ENCODE measurements at regions not wholly inside any gene's neighbourhood (a gene's known extent, or its start where the extent isn't known, plus 50 kb on each side); places are given as distances from the start of the nearest gene placed in this dataset.

DNA sequence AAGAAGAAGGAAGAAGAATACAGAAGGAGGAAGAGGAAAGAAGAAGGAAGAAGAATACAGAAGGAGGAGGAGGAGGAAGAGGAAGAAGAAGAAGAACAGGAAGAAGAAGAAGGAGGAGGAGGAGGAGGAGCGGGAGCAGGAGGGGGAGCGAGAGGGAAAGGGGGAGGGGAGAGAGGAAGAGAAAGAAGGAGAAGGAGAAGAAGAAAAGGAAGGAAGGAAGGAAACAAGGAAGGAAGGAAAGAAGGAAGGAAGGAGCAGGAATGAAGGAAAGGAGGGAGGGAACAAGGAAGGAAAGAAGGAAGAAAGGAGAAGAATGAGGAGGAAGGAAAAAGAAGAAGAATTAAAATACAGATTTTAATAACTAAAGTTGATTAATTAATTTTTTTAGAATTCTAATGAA is 82.5 kb upstream of the PTPN13 start:
- Histone ChIP-seq H3K9me3 (replicated peaks; ENCODE audit: control insufficient read depth, insufficient read depth, low read length) (no peaks in the 10 kb centered on the region), H3K4me1 (ENCODE audit: control insufficient read depth, extremely low read depth, insufficient read depth, low read length) (no peaks in the 10 kb centered on the region), H3K79me2 (ENCODE audit: control insufficient read depth, insufficient read depth, low read length) (no peaks in the 10 kb centered on the region), H3K4me3 (replicated peaks in 1 of 3; ENCODE audit: insufficient read depth in 1 of 3, low read depth in 1 of 3, low read length in 3 of 3) (no peak overlapping the region), H2AFZ (ENCODE audit: low read depth, low read length) (no peak overlapping the region), H3K27ac (ENCODE audit: insufficient read depth, low read depth, low read length) (no peak overlapping the region), H3K27me3 (ENCODE audit: control insufficient read depth in 2 of 2, insufficient read depth in 2 of 2, low read length in 2 of 2) (peaks cover 0 to 2% of the 10 kb centered on the region in 2 experiments), H3K4me2 (ENCODE audit: insufficient read depth, low read length) (no peak overlapping the region), H3K9me1 (replicated peaks; ENCODE audit: control insufficient read depth, extremely low read depth, insufficient read depth, low read length) (no peaks in the 10 kb centered on the region), H3K9ac (replicated peaks; ENCODE audit: extremely low read depth, insufficient read depth, low read length) (no peak overlapping the region), H3K36me3 (ENCODE audit: control insufficient read depth in 2 of 2, extremely low read depth in 1 of 2, insufficient read depth in 2 of 2, low read length in 2 of 2) (no peaks in the 10 kb centered on the region), H4K20me1 (replicated peaks; ENCODE audit: control insufficient read depth, extremely low read depth, insufficient read depth, low read length) (no peaks in the 10 kb centered on the region)
- dilution Hi-C loops (cut with MboI; ENCODE audit: extremely low pct_ligation_motif_present, low sequenced_read_pairs) (no loop called here), intact Hi-C loops (cut with micrococcal nuclease) (no loop called here)
- POLR2A ChIA-PET: no interaction called here
- no TSS peak for BruUV-seq (replicated peaks)
- CTCF ChIA-PET: interaction anchor here (1.0 to 3.2 kb wide), 3 partner anchors 13 to 17 kb away, joined by 3 to 15 read pairs (median 9); no protein-coding TSS in a partner anchor
- TF ChIP-seq, protein P1, sequence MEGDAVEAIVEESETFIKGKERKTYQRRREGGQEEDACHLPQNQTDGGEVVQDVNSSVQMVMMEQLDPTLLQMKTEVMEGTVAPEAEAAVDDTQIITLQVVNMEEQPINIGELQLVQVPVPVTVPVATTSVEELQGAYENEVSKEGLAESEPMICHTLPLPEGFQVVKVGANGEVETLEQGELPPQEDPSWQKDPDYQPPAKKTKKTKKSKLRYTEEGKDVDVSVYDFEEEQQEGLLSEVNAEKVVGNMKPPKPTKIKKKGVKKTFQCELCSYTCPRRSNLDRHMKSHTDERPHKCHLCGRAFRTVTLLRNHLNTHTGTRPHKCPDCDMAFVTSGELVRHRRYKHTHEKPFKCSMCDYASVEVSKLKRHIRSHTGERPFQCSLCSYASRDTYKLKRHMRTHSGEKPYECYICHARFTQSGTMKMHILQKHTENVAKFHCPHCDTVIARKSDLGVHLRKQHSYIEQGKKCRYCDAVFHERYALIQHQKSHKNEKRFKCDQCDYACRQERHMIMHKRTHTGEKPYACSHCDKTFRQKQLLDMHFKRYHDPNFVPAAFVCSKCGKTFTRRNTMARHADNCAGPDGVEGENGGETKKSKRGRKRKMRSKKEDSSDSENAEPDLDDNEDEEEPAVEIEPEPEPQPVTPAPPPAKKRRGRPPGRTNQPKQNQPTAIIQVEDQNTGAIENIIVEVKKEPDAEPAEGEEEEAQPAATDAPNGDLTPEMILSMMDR (IDR thresholded peaks at IDR 0.05; ENCODE audit: extremely low read depth in 1 of 2, insufficient read depth in 1 of 2, low read depth in 1 of 2, low read length in 2 of 2): no peak
- DNase-seq (ENCODE audit: low read depth, low spot score): no peak
- FAIRE-seq: no peak

DNA sequence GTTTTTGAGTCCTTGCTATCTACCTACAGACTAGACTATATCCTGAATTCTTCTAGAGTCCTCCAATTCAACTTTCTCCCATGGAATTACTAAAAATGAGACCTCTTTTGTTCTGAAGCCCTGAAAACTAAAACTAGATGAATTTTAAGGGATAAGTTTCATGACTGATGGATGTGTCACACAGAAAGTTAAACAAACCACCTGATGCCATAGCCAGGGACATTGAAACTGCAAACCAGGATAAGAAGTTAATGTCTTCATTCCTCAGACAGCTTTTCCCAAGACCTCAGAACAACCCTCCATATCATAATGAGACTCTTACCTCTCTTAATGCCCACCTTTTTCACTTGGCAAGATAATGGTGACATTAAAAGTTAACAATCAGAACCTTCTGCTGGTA is 81.5 kb upstream of the PTPN13 start:
- Histone ChIP-seq H3K9me3 (replicated peaks; ENCODE audit: control insufficient read depth, insufficient read depth, low read length) (no peaks in the 10 kb centered on the region), H3K27me3 (ENCODE audit: control insufficient read depth in 2 of 2, insufficient read depth in 2 of 2, low read length in 2 of 2) (peaks cover 0 to 2% of the 10 kb centered on the region in 2 experiments), H3K27ac (ENCODE audit: insufficient read depth, low read depth, low read length) (no peak overlapping the region), H3K4me1 (ENCODE audit: control insufficient read depth, extremely low read depth, insufficient read depth, low read length) (no peaks in the 10 kb centered on the region), H3K79me2 (ENCODE audit: control insufficient read depth, insufficient read depth, low read length) (no peaks in the 10 kb centered on the region), H4K20me1 (replicated peaks; ENCODE audit: control insufficient read depth, extremely low read depth, insufficient read depth, low read length) (no peaks in the 10 kb centered on the region), H3K4me3 (replicated peaks in 1 of 3; ENCODE audit: insufficient read depth in 1 of 3, low read depth in 1 of 3, low read length in 3 of 3) (no peak overlapping the region), H2AFZ (ENCODE audit: low read depth, low read length) (no peak overlapping the region), H3K9me1 (replicated peaks; ENCODE audit: control insufficient read depth, extremely low read depth, insufficient read depth, low read length) (no peaks in the 10 kb centered on the region), H3K9ac (replicated peaks; ENCODE audit: extremely low read depth, insufficient read depth, low read length) (no peak overlapping the region), H3K36me3 (ENCODE audit: control insufficient read depth in 2 of 2, extremely low read depth in 1 of 2, insufficient read depth in 2 of 2, low read length in 2 of 2) (no peaks in the 10 kb centered on the region), H3K4me2 (ENCODE audit: insufficient read depth, low read length) (no peak overlapping the region)
- FAIRE-seq: no peak
- DNase-seq (ENCODE audit: low read depth, low spot score): no peak
- dilution Hi-C loops (cut with MboI; ENCODE audit: extremely low pct_ligation_motif_present, low sequenced_read_pairs) (no loop called here), intact Hi-C loops (cut with micrococcal nuclease) (no loop called here)
- ChIA-PET POLR2A (no interaction called here), CTCF (interaction anchor here (1.0 to 2.4 kb wide), 3 partner anchors 10 to 18 kb away, joined by 3 to 9 read pairs (median 7); no protein-coding TSS in a partner anchor)
- TF ChIP-seq JUN (IDR thresholded peaks at IDR 0.05; ENCODE audit: borderline replicate concordance, insufficient read depth, insufficient read length, low read depth) (no peak), MYC (IDR thresholded peaks at IDR 0.05; ENCODE audit: low read depth, low read length) (no peak), EZH2 (IDR thresholded peaks at IDR 0.05; ENCODE audit: borderline replicate concordance, low read depth, low read length, severe bottlenecking) (no peak), POLR2A (IDR thresholded peaks at IDR 0.05; ENCODE audit: low read depth, low read length) (no peak), POLR2AphosphoS5 (IDR thresholded peaks at IDR 0.05; ENCODE audit: insufficient read depth, low read depth, low read length) (no peak), FOS (IDR thresholded peaks at IDR 0.05; ENCODE audit: borderline replicate concordance, insufficient read depth, low read length) (no peak), GATA2 (IDR thresholded peaks at IDR 0.05; ENCODE audit: insufficient read depth, insufficient read length, low read depth, low read length) (no peak)
- TF ChIP-seq, protein P2, sequence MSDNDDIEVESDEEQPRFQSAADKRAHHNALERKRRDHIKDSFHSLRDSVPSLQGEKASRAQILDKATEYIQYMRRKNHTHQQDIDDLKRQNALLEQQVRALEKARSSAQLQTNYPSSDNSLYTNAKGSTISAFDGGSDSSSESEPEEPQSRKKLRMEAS (IDR thresholded peaks at IDR 0.05; ENCODE audit: insufficient read depth, insufficient read length): no peak
- TF ChIP-seq, protein P1 (IDR thresholded peaks at IDR 0.05; ENCODE audit: extremely low read depth in 1 of 2, insufficient read depth in 1 of 2, low read depth in 1 of 2, low read length in 2 of 2): no peak
- no TSS peak for BruUV-seq (replicated peaks)
